K562 (cell line): ENCODE measurements at regions not wholly inside any gene's neighbourhood (a gene's known extent, or its start where the extent isn't known, plus 50 kb on each side); places are given as distances from the start of the nearest gene placed in this dataset.

Experiments used
- ATAC-seq: fragments of 200-7000 bp; cut with Tn5 transposase; 3 replicates; pipeline ENCODE4 v1.9.1; 2020; ENCODE audit warnings: moderate library complexity
- BruUV-seq: library from RNA; stranded (reverse); fragments of 400-500 nt; replicated peaks from 2 replicates; lab custom pipeline; 2021; lab: Mats Ljungman, UMichigan
- CTCF ChIA-PET: fragments of 300-600 bp; formaldehyde crosslinking; extraction: SDS; loops from one replicate; lab custom pipeline; 2021; ENCODE audit warnings: low intra/inter-chr PET ratio; lab: Yijun Ruan, JAX
- POLR2A ChIA-PET: fragments of 300-600, 350-650 bp; sonication (Branson Sonifier 250); formaldehyde crosslinking; extraction: SDS; loops from one replicate; lab custom pipeline; 2021; ENCODE audit warnings: antibody characterized with exemption, inconsistent platforms; lab: Yijun Ruan, JAX
- DNase-seq, 4 experiments: peaks; one replicate each; pipeline versions ENCODE4 v3.0.0 to v3.0.0-alpha.2; 2011 to 2018; ENCODE audit warnings: low spot score in 3 of 4, mixed read lengths in 3 of 4; ENCODE audit errors: extremely low read depth in 1 of 4
- FAIRE-seq: peaks from 2 replicates; lab custom pipeline; 2011; peaks lifted over from hg19 to GRCh38; lab: Jason Lieb, UNC
- H2AFZ ChIP-seq: 2 replicates; pipeline ENCODE4 v1.6.0; 2011; ENCODE audit warnings: low read depth, low read length, control low read depth, inconsistent platforms
- H3K27ac ChIP-seq: fragments of 200-600 bp; 3 replicates; pipeline ENCODE4 v1.8.0; 2011; ENCODE audit warnings: low read depth, mild to moderate bottlenecking, control low read depth, inconsistent platforms, low read length, moderate library complexity, mixed read lengths; ENCODE audit errors: extremely low read depth
- H3K27me3 ChIP-seq, 2 experiments: fragments of 300-600 bp in 1 of 2; 2 replicates in 1 of 2; 3 replicates in 1 of 2; pipeline versions ENCODE4 v1.6.0 to v1.8.0; 2011; ENCODE audit warnings: inconsistent platforms in 2 of 2, low read length in 2 of 2, mild to moderate bottlenecking in 1 of 2, mixed read lengths in 1 of 2, moderate library complexity in 1 of 2; ENCODE audit not compliant: control insufficient read depth in 2 of 2, insufficient read depth in 2 of 2
- H3K36me3 ChIP-seq: fragments of 300-600 bp; 3 replicates; pipeline ENCODE4 v1.8.0; 2011; ENCODE audit warnings: mild to moderate bottlenecking, low read length, inconsistent platforms; ENCODE audit not compliant: control insufficient read depth, insufficient read depth
- H3K4me1 ChIP-seq, 2 experiments: fragments of 200-600 bp in 1 of 2; replicated peaks in 1 of 2; 2 replicates in 1 of 2; 3 replicates in 1 of 2; pipeline versions ENCODE4 v1.5.1 to v1.8.0; 2011; ENCODE audit warnings: inconsistent platforms in 2 of 2, low read length in 2 of 2, mild to moderate bottlenecking in 1 of 2, mixed read lengths in 1 of 2, moderate library complexity in 1 of 2; ENCODE audit not compliant: control insufficient read depth in 2 of 2, insufficient read depth in 2 of 2
- H3K4me2 ChIP-seq: 2 replicates; pipeline ENCODE4 v1.6.1; 2011; ENCODE audit warnings: low read length, control low read depth, inconsistent platforms, mixed read lengths; ENCODE audit not compliant: insufficient read depth
- H3K4me3 ChIP-seq: fragments of 200-600 bp; sonication (generic), shearing (Covaris generic); 2 replicates; pipeline ENCODE4 v1.5.1; 2016; ENCODE audit warnings: control low read depth, inconsistent platforms
- H3K79me2 ChIP-seq: fragments of 200-600 bp; 3 replicates; pipeline ENCODE4 v1.8.0; 2011; ENCODE audit warnings: low read length, inconsistent platforms; ENCODE audit not compliant: control insufficient read depth, insufficient read depth
- H3K9ac ChIP-seq, 2 experiments: 2 replicates each; pipeline versions ENCODE4 v1.6.0 to v1.6.1; 2011; ENCODE audit warnings: low read depth in 2 of 2, low read length in 2 of 2, control low read depth in 1 of 2, inconsistent platforms in 1 of 2, mild to moderate bottlenecking in 1 of 2, mixed read lengths in 1 of 2; ENCODE audit not compliant: insufficient read depth in 1 of 2
- H3K9me1 ChIP-seq: one replicate; pipeline ENCODE4 v1.6.0; 2011; ENCODE audit warnings: inconsistent platforms, mild to moderate bottlenecking, low read length, moderate library complexity; ENCODE audit not compliant: control insufficient read depth, insufficient read depth
- H3K9me3 ChIP-seq: replicated peaks from 2 replicates; pipeline ENCODE4 v1.5.1; 2011; ENCODE audit warnings: low read depth, low read length, inconsistent platforms; ENCODE audit not compliant: control insufficient read depth, insufficient read depth
- H4K20me1 ChIP-seq: replicated peaks from 2 replicates; pipeline ENCODE4 v1.6.1; 2011; ENCODE audit warnings: low read length, inconsistent platforms, mixed read lengths; ENCODE audit not compliant: control insufficient read depth, insufficient read depth
- ATF1 ChIP-seq, 2 experiments: fragments of 450-650 bp in 1 of 2; IDR thresholded peaks; 2 replicates each; pipeline ENCODE4 v1.6.1; 2016; ENCODE audit warnings: missing compliant biosample characterization in 1 of 2, missing genetic modification characterization in 1 of 2
- BACH1 ChIP-seq: fragments of 200-800 bp; sonication (Bioruptor generic); IDR thresholded peaks from 2 replicates; pipeline ENCODE4 v1.6.1; 2016; ENCODE audit warnings: missing genetic modification characterization, missing compliant biosample characterization
- FOXP1 ChIP-seq: sonication (generic); formaldehyde crosslinking; IDR thresholded peaks from 2 replicates; pipeline ENCODE4 v1.8.0; 2022; ENCODE audit warnings: mild to moderate bottlenecking, missing genetic modification reagents
- HSF4 ChIP-seq: fragments of 250-450 bp; sonication (Bioruptor Pico); IDR thresholded peaks from 2 replicates; pipeline ENCODE4 v2.1.2; 2022; ENCODE audit warnings: mild to moderate bottlenecking, moderate library complexity, borderline replicate concordance
- KAT2B ChIP-seq: IDR thresholded peaks from one replicate; pipeline ENCODE4 v1.6.1; 2012; ENCODE audit warnings: low read depth, mild to moderate bottlenecking, control low read depth, inconsistent platforms, low read length, moderate library complexity
- NR4A1 ChIP-seq, 2 experiments: fragments of 250-450 bp in 1 of 2; fragments of 450-650 bp in 1 of 2; sonication (Bioruptor Pico) in 1 of 2; IDR thresholded peaks; 2 replicates each; pipeline versions ENCODE4 v1.4.0 to v1.6.1; 2016 to 2020; ENCODE audit warnings: mild to moderate bottlenecking in 2 of 2, missing compliant biosample characterization in 1 of 2, missing genetic modification characterization in 1 of 2, moderate library complexity in 1 of 2
- PHF20 ChIP-seq: fragments of 450-650 bp; IDR thresholded peaks from 2 replicates; pipeline ENCODE4 v1.6.1; 2018; ENCODE audit not compliant: partially characterized antibody
- SIN3A ChIP-seq, 2 experiments: fragments of 150-350 bp in 1 of 2; IDR thresholded peaks; 2 replicates each; pipeline ENCODE4 v1.6.1; 2011 to 2016; ENCODE audit warnings: borderline replicate concordance in 2 of 2, low read depth in 2 of 2, low read length in 2 of 2, mild to moderate bottlenecking in 2 of 2, moderate library complexity in 2 of 2; ENCODE audit not compliant: control insufficient read depth in 1 of 2
- TGIF2 ChIP-seq: sonication (generic); formaldehyde crosslinking; IDR thresholded peaks from 2 replicates; pipeline ENCODE4 v1.8.1; 2022; ENCODE audit warnings: mild to moderate bottlenecking, missing genetic modification reagents, moderate library complexity
- ZNF695 ChIP-seq: fragments of 450-650 bp; formaldehyde crosslinking; IDR thresholded peaks from 2 replicates; pipeline ENCODE4 v1.4.0; 2020; ENCODE audit warnings: mild to moderate bottlenecking, moderate library complexity
- WGBS: fragments of 100-300 bp; shearing (Covaris generic); methylation state at CpG from one replicate; pipeline ENCODE4 v1.1.6; 2016; ENCODE audit warnings: low coverage, mixed read lengths; ENCODE audit not compliant: insufficient coverage; ENCODE audit errors: missing lambda C conversion rate; 5-methylcytosine and 5-hydroxymethylcytosine counted together
- in situ Hi-C: fragments of 300-500 bp; cut with MboI; formaldehyde crosslinking; loops from 4 replicates; pipeline ENCODE4 v1.15.0; 2018; ENCODE audit warnings: inconsistent platforms, mixed read lengths
- intact Hi-C: fragments of 100-400 bp; cut with micrococcal nuclease; formaldehyde crosslinking; loops from 2 replicates; pipeline ENCODE4 v1.14.2; 2022
- TF ChIP-seq, protein P1 (sequence below): fragments of 200-400 bp; formaldehyde crosslinking; IDR thresholded peaks from 2 replicates; pipeline ENCODE4 v1.6.1; 2017; ENCODE audit warnings: mild to moderate bottlenecking, low read depth, low read length, moderate library complexity
- TF ChIP-seq, protein P2 (sequence below): sonication (generic); formaldehyde crosslinking; IDR thresholded peaks from 2 replicates; pipeline ENCODE4 v1.8.1; 2023; ENCODE audit warnings: mild to moderate bottlenecking, missing genetic modification reagents
- TF ChIP-seq, protein P3 (sequence below): fragments of 450-650 bp; IDR thresholded peaks from 2 replicates; pipeline ENCODE4 v1.6.1; 2016

DNA sequence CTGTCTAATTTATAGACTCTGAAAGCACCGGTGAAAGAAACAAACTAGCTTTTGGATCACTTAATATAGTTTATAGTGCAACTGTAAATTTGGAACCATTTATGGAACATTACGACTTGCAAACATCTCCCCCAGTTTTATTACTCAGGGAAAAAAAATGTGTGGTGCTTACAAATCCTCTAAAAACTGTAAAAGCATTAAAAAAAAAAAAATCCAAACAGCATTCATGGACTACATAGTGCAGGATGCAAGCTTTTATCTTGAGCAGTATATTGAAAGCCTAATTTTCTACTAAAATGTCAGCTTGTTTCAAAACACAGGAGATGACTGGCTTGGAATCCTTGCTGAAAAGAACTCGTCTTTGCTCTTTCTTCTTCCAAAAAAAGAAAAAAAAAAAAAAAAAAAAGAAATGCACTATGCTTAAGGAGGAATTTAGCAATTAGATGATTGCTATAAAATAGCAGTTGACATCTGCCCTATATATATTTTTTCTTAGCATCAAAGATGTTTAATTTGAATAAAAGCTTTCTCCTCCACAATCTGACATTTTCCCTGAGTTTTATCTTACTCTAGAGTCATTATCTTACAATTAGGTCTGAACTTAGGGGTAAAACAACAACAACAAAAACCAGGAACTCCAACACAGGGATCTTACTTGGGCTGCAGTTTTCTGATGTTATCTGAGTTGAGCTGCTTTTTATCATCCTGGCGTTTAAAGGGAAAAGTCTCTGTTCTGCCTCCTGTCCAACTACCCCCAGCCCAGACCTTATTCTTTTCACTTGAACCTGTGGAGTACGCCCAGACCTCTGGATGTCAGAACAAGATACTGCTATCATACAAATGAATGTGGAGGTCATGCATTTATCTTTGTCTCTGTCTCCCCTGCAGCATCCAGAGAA lies 62.6 kb upstream of the PDZRN3 start:
- Histone ChIP-seq H2AFZ (no peak overlapping the region), H3K27me3 (no peaks in the 10 kb centered on the region), H3K9me1 (no peaks in the 10 kb centered on the region), H3K9ac (no peak overlapping the region), H3K9me3 (no peaks in the 10 kb centered on the region), H4K20me1 (no peaks in the 10 kb centered on the region), H3K4me2 (no peak overlapping the region), H3K79me2 (no peaks in the 10 kb centered on the region), H3K4me1 (no peaks in the 10 kb centered on the region), H3K4me3 (no peak overlapping the region), H3K36me3 (no peaks in the 10 kb centered on the region), H3K27ac (no peak overlapping the region)
- no peak for DNase-seq
- ATAC-seq: no peak
- intact Hi-C loops: no loop called here
- no peak for FAIRE-seq
- no TSS peak for BruUV-seq
- CTCF ChIA-PET: no interaction called here
- in situ Hi-C loops: no loop called here
- WGBS: 2% methylated on average over 4 of the region's 5 CpGs
- POLR2A ChIA-PET: no interaction called here
- TF ChIP-seq ATF1 (CRISPR knock-in tag; IDR thresholded peaks at IDR 0.05) (no peak), ATF1 (tag; IDR thresholded peaks at IDR 0.05) (no peak), PHF20 (no peak), FOXP1 (no peak), BACH1 (no peak), KAT2B (no peak), HSF4 (CRISPR knock-in tag) (no peak), NR4A1 (CRISPR knock-in tag; IDR thresholded peaks at IDR 0.05) (no peak), NR4A1 (tag; IDR thresholded peaks at IDR 0.05) (no peak), ZNF695 (CRISPR knock-in tag) (no peak), TGIF2 (no peak), SIN3A (IDR thresholded peaks at IDR 0.05; ENCODE audit: borderline replicate concordance in 2 of 2, control insufficient read depth in 1 of 2, low read depth in 2 of 2, low read length in 2 of 2) (no peak)
- TF ChIP-seq, protein P1, sequence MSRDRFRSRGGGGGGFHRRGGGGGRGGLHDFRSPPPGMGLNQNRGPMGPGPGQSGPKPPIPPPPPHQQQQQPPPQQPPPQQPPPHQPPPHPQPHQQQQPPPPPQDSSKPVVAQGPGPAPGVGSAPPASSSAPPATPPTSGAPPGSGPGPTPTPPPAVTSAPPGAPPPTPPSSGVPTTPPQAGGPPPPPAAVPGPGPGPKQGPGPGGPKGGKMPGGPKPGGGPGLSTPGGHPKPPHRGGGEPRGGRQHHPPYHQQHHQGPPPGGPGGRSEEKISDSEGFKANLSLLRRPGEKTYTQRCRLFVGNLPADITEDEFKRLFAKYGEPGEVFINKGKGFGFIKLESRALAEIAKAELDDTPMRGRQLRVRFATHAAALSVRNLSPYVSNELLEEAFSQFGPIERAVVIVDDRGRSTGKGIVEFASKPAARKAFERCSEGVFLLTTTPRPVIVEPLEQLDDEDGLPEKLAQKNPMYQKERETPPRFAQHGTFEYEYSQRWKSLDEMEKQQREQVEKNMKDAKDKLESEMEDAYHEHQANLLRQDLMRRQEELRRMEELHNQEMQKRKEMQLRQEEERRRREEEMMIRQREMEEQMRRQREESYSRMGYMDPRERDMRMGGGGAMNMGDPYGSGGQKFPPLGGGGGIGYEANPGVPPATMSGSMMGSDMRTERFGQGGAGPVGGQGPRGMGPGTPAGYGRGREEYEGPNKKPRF: no peak
- TF ChIP-seq, protein P2, sequence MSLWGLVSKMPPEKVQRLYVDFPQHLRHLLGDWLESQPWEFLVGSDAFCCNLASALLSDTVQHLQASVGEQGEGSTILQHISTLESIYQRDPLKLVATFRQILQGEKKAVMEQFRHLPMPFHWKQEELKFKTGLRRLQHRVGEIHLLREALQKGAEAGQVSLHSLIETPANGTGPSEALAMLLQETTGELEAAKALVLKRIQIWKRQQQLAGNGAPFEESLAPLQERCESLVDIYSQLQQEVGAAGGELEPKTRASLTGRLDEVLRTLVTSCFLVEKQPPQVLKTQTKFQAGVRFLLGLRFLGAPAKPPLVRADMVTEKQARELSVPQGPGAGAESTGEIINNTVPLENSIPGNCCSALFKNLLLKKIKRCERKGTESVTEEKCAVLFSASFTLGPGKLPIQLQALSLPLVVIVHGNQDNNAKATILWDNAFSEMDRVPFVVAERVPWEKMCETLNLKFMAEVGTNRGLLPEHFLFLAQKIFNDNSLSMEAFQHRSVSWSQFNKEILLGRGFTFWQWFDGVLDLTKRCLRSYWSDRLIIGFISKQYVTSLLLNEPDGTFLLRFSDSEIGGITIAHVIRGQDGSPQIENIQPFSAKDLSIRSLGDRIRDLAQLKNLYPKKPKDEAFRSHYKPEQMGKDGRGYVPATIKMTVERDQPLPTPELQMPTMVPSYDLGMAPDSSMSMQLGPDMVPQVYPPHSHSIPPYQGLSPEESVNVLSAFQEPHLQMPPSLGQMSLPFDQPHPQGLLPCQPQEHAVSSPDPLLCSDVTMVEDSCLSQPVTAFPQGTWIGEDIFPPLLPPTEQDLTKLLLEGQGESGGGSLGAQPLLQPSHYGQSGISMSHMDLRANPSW (CRISPR knock-in tag): no peak
- TF ChIP-seq, protein P3, sequence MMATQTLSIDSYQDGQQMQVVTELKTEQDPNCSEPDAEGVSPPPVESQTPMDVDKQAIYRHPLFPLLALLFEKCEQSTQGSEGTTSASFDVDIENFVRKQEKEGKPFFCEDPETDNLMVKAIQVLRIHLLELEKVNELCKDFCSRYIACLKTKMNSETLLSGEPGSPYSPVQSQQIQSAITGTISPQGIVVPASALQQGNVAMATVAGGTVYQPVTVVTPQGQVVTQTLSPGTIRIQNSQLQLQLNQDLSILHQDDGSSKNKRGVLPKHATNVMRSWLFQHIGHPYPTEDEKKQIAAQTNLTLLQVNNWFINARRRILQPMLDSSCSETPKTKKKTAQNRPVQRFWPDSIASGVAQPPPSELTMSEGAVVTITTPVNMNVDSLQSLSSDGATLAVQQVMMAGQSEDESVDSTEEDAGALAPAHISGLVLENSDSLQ: no peak
